ENCODE measurements at regions not wholly inside any gene's neighbourhood (a gene's known extent, or its start where the extent isn't known, plus 50 kb on each side); places are given as distances from the start of the nearest gene placed in this dataset.

DNA sequence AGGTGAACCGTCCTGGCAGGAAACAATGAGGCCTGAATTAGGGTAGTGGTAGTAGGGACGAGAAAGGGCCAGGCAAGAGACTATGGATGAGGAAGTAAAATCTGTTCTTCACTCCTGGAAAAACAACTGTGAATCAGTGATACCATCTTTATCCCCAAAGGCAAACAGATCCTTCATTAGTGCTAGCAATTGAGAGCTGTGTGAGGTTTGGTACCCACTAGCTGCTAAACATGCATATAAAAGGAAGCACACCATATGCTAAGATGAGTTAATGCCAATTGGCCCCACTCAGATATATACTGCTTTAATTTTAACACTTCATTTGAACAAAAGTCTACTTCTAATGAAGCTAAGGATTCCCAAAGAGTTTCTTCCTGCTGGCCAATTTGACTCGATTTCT, 244.8 kb upstream of the NR4A3 start:
- intact Hi-C loops (cut with micrococcal nuclease) = no loop called here

DNA sequence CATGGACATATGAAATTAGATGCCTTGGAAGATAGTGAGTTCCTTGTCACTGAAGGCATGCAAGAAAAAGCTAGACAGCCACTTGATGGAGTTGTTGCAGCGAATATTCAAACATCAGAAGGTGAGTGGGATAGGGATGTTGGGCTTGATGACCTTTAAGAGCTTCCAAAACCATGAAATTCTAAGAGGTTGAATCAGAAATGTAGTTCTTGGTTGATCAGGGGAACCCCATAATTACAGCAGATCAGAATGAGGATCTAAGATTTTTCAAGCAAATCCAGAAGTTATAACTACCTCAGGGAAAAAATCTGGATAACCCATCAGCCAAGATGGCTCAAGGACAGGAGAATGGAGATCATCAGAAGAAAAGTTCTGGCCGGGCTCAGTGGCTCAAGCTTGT, 244.3 kb upstream of the NR4A3 start:
- intact Hi-C loops (cut with micrococcal nuclease) = no loop called here

DNA sequence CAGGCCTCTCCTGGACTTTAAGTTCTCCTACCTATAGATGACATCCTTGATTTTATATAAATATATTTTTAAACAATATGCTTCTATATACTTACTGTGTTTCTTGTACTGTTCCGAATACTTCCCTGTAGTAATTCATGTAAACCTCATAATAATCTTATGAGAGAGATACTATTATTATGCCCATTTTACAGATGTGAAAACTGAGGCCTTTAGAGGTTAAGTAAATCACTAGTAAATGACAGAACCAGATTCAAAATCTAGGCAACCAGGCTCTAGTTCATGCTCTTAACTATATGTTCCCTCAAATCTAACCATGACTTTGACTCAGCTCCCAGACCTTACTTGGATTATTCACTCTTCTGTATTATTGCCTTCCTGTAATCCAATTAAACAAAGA, 243.0 kb upstream of the NR4A3 start:
- intact Hi-C loops (cut with micrococcal nuclease) = no loop called here

DNA sequence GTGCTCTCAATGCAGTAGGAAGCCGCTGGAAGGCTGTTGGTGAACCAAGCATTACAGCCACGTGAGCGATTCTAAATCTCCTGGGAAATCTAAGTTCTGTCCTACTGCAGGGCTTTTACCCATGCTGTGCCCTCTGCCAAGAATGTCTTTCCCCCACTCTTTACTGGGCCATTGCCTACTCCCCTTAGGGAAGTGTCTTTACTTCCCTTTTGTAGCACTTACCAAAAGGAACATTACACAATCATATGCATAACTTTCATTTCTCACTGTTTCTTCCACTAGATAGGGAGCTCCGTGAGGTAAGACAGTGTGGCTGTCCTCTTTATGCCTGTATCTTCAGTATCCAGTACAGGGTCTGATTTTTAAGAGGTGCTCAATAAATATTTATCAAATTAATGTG, 241.7 kb upstream of the NR4A3 start:
- intact Hi-C loops (cut with micrococcal nuclease) = no loop called here

DNA sequence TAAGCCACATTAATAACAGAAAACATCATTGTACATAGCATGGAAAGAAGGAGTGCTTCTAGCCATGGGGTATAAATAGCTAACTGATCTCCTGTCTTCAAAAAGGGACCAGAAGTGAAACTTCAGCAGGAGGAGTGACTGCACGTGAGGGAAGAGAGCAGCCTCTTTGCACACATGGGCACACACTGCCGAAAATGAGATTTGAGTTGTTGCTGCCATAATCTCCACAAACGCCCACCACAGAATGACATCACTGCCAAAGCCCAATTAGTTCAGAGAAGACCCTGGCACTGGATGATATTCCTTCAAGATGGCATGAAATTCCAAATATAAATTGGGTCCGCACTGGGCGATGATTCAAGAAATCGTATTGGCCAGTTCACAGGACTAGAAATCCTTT, 238.9 kb upstream of the NR4A3 start:
- intact Hi-C loops (cut with micrococcal nuclease) = no loop called here

DNA sequence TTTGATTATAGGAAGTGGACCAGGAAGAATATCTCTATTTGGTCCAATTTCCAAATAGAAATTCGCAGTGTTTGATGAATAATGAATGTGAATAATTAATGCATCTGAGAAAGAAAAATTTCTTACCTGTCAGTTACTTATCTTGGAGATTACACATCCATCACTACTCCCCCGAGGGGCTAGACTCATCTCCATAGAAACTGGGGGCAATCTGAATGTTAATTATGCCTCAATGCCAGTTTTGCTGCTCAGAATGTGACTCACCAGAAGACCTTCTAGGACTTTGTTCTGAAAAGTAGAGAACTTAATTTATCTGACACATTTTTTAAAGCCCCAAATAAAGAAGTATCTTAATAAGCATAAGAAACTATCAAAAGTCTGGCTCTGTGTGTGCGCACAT, 233.4 kb upstream of the NR4A3 start:
- intact Hi-C loops (cut with micrococcal nuclease) = no loop called here

DNA sequence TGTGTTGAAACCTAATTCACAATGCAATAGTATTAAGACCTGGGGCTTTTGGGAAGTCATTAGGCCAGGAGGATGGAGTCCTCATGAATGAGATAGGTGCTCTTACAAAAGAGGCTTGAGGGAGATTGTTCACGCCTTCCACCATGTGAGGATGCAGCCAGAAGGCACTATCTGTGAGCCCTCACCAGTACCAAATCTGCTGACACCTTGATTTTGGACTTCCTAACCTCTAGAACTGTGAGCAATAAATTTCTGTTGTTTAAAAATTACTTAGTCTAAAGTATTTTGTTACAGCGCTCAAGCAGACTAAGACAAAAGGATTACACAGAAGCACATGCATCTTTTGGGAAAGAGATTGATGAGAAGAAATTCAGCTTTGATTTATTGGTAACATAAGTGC, 232.9 kb upstream of the NR4A3 start:
- intact Hi-C loops (cut with micrococcal nuclease) = no loop called here

DNA sequence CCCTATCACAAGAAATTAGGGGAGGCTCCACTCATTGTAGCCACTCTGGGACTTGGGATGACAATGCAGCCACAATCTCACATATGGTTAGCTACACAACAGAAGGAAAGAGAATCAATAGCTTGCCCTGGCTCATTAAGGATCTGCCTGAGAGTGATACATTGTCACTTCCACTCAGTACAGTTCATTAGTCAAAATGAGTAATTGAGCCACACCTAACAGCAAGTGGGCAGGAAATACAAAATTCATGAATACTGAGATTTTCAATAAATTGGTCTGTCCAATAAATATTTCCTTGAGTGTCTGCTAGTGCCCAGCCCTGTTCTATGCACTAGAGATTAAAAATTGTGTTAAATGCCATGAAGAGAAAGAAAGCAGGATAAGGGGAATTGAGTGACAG, 231.3 kb upstream of the NR4A3 start:
- intact Hi-C loops (cut with micrococcal nuclease) = no loop called here

DNA sequence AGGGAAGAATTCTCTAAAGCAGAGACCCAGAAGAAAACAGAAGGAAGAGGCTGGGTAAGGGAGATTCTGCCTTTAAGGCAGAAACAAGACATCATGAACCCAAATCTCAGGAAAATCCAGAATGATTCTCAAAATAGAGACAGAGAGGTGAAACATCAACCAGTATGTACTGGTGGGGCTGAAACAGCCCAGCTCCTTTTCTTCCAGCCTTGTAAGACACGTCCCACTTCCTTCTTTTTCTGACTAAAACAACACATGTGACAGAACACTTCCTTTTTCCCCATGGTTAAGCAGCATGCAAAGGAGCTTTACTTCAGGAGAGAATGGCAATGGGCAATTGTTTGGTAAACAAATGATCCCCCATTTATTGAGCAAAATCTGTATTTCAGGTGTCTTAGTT, 230.8 kb upstream of the NR4A3 start:
- intact Hi-C loops (cut with micrococcal nuclease) = no loop called here

DNA sequence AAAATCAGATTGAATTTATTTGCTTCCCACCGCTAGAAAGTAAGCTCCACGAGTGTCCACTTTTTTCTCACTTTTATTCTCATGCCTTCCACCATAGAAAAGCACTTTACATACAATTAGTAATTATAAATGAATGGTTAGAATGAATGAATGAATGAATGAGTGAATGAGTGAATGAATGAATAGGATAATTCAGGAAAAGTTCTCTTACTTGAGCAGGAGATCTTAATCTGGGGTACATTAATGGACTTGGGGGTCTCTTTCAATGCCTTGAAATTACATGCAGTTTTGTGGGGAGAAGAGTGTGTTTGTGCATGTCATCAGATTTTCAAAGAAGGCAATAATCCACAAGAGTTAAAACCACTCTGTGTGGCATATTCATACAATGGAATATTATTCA, 229.9 kb upstream of the NR4A3 start:
- intact Hi-C loops (cut with micrococcal nuclease) = no loop called here

DNA sequence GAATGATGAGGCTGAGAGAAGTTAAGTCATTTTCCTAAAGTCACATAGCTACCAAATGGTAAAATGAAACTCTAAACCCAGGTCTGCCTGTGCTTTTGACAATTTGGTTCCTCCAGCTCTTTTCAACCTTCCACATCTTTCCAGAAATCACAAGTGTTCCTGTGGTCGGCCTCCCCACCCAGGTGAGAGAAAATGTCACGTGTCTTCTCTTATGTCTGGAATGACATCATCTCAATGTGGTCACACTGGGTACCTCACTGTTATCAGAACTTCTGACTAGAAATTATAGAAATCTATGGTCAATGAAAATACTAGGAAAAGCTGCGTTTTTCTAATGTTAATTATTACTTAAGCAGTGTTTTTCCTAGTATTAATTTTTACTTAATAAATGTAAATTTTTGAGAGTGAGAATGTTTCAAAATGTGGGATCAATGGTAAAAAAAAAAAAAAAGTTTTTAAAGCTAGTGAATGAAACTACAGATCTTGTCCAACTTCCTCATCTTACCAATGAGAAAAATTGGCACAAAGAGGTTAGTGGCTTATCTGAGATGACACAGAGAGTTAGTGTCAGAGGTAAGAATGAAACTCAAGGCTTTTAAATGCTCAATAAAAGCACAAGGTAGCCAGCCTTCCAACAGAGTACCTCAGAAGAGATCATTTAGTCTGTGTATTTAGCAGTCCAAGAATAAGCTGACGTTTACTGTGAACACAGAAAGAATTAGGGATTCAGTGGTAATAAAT, 228.7 kb upstream of the NR4A3 start:
- intact Hi-C loops (cut with micrococcal nuclease) = no loop called here

DNA sequence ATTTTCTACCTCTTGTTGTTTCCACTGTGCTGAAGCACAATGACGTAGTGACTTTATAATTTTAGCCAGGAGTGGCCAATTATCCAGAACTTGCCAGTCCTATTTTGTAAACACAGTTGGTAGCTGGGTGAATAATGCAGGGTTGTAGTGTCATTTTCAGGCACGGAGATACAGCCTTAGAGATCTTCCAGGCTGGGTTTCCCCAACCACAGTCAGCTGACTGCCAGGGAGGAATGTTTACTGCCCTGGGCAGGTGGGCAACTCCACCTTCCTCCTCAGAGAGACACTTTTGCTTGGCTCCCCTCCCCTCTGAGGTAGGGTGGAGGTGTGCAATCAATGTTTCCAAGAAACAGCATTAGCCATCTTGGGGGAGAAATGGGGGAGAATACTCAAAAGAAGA, 228.1 kb upstream of the NR4A3 start:
- intact Hi-C loops (cut with micrococcal nuclease) = no loop called here

DNA sequence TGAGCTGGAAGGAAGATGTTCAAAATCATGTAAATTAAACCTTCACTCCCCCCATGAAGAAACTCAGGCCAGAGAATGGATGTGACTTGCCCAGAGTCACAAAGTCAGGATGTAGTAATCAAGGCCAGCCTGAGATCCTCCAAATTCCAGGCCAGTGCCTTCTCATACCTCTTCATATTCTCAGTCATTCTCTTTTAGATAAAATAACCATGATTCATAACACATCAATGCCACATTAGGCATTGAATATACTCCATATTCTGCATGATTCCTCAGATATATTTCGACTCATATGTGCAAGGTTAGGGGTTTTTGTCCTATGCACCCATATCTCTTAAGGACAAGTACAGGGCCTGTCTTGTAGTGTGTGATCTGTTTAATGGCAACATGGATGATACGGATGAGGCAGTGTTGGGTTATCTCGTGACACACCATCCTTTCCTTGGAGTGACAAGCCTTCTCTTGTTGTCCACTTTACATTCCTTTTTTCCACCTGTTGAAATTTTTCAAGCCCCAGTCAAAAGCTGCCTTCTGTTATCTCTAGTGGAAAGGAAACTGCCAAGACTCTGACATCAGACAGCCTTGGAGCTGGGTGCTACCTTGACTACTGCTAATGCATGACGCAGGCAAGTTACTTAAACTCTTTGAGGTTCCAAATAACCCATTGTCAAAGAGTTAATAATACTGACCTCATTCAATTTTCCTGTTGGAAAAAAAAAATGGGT, 227.5 kb upstream of the NR4A3 start:
- intact Hi-C loops (cut with micrococcal nuclease) = no loop called here

DNA sequence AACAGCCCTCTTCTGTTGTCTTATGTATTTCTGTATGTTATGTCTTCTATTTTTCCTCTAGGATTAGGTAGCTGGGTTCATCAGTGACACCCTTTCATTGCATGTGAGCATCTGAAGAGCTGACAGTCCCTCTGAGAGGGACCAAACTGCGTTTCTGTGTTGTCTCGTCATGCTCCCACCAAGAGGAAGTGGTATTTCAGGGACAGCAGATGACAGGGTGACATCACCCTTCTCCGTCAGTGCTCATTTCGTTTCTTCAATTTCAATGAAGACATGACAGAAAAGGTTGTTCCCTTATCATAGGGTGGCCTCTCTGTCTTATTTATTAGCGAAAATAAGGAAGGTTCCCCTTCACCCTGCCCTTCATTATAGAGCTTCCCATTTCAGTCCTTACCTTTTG, 225.9 kb upstream of the NR4A3 start:
- intact Hi-C loops (cut with micrococcal nuclease) = no loop called here

DNA sequence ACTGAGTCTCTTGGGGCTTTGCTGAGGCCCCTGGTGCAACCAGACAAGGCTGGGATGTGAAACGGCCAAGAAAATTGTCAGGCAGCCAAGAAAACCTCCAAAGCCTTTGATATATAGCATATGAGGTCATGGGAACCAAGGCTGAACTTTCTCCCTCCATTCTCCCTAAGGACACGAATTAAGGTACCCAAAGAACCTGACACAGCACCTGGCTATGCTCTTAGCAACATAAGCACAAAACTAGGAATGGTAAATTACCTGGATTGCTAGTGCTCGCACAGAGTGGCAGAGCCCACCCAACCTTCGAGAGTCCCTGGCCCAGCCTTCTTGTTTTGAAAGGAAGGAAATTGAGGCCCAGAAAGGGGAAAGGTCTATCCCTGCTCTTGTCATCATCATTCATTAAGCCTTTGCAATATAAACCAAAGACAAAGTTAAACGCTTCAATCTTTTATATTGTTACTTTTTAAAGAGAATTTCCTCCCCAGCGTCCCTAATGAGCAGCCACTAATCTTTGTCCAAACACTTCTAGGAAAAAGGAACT, 220.0 kb upstream of the NR4A3 start:
- intact Hi-C loops (cut with micrococcal nuclease) = no loop called here

DNA sequence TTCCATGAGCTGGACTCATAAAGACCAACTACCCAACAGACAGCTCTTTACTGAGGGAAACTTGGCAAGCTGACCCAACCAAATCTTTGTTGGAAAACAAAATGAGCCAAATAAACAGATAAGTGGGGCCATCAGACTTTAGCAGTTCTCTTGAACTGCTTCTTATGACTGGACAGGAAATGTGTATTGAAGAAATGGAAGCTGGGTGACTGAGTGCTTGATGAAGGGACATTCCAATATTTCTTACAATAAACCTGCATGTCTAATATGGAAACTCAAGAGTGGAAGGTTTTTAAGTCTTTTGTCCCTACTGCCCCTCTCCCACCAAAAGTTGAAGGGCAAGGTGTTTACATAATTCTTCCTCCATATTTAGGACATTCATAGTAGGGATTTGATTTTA, 218.8 kb upstream of the NR4A3 start:
- intact Hi-C loops (cut with micrococcal nuclease) = no loop called here

DNA sequence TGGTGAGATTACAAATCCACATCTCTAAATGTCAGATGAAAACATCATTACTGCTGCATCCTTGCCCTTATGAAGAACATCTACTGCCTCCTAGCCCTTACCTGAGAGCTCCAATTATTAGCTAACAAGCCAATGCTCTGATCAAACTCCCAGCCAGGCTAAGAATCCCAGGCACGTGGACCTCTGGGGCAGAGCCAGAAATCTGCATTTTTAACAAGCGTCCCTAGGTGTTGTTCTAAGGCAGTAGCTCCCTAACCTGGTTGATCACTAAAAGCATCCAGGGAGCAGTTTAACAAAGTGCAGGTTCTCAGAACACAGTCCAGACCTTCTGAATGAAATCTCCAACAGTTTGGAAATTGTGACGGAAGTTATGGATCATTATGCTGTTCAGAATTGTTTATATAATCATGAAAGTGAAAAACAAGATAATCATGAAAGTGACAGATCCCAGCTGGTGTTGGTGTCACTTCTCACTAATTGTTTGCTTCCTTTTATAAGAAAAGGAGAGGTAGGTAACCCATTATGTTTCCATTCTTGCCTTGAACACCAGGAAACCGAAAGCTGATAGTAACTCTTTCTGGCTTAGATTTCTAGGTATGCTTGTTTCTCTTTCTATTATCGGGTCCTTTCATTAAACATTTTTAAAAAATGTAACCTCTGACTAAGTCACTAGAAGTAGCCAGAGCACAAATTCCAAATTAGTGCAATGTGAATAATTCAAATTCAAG, 216.5 kb upstream of the NR4A3 start:
- intact Hi-C loops (cut with micrococcal nuclease) = no loop called here

DNA sequence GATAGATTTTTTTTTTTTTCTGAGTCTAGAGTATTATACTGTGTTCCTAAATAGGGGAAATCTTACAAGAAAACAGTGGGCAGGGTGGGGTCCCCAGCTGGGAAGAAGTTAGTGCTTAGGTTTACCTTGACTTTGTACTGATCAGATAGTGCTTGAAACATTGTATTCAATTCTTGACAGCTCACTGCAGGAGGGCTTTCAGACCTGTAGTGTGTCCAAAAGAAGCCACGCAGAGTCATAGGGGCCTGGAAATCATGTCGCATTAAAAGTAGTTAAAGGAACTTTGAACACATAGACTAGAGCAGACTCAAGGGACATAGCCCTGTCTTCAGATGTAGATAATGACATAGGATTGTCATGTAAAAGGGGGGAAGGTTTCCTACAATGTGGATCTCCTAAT, 215.4 kb upstream of the NR4A3 start:
- intact Hi-C loops (cut with micrococcal nuclease) = no loop called here

DNA sequence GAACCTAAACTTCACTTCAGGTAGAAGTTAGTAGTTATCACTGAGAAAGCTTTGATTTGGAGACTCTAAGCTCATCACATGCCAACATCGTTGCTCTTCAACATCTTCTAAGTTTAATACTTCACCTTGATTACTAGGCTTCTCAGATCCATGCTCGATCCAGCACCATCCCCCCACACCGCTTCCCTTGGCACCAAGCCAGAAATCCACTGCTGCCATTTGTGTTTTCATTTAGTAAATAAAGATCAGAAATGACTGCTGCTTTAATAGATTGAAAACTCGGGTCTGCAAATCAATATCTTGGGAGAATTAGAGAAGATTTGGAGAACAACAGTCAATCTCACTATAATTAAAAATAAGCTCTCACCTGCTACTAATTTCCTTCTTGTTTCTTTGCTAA, 214.7 kb upstream of the NR4A3 start:
- intact Hi-C loops (cut with micrococcal nuclease) = no loop called here

DNA sequence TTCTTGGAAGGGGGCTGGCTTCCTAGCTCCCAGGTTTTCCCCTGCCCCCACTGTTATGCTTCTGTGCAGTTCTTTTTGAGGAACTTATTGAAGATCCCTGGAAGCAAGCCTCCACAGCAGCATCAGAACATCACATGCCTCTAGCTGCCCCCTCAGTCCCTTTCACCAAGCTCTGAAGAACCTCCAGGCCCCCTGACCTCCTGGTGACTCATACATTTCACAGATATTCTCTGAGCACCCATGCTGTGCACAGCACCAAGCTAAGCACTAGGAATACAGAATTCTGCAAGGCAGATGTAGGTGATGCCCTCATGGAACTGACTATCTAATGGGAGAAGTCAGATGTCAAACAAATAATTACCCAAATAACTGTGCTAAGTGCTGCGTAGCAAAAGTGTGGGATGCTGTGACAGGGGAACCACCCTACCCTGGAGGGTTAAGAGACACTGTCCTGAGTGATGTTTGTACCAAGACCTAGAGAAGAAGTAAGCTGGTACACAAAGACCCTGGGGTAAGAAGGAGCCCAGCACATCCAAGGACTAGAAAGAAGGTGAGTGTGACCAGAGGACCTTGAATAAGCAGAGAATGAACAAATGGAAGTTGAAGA, 213.7 kb upstream of the NR4A3 start:
- intact Hi-C loops (cut with micrococcal nuclease) = no loop called here

DNA sequence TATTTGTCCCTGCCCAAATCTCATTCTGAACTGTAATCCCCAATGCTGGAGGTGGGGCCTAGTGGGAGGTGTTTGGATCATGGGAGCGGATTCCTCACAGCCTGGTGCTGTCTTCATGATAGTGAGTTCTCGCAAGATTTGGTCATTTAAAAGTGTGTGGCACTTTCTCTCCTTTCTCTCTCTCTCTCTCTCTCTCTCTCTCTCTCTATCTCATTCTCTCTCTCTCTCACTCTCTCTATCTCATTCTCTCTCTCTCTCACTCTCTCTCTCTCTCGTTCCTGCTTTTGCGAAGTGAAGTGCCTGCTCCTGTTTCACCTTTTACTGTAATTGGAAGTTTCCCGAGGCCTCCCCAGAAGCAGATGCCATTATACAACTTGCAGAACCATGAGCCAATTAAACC, 207.3 kb upstream of the NR4A3 start:
- intact Hi-C loops (cut with micrococcal nuclease) = no loop called here

DNA sequence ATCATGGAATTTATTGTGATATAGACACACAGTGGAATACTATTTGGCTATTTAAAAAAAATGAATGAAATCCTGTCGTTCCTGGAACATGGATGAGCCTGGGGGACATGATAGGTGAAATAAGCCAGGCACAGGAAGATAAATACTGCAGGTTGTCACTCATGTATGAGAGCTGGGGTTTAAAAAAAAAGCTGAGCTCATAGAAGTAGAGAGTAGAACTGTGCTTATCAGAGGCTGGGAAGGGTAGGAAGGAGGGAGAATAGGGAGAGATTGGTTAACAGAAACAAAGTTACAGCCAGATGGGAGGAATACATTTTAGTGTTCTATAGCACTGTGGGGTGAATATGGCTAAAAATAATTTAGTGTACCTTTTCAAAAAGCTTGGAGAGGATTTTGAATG, 200.6 kb upstream of the NR4A3 start:
- intact Hi-C loops (cut with micrococcal nuclease) = no loop called here
